GM12878 (cell line): ENCODE measurements at regions not wholly inside any gene's neighbourhood (a gene's known extent, or its start where the extent isn't known, plus 50 kb on each side); places are given as distances from the start of the nearest gene placed in this dataset.

Experiments
- ATAC-seq: fragments of 200-7000 bp; cut with Tn5 transposase; 3 replicates; pipeline ENCODE4 v1.9.1; 2020; ENCODE audit warnings: mild to moderate bottlenecking, moderate library complexity
- BruUV-seq: library from RNA; stranded (reverse); fragments of 400-500 nt; replicated peaks from 2 replicates; lab custom pipeline; 2021; lab: Mats Ljungman, UMichigan
- CTCF ChIA-PET: fragments of 300-600 bp; sonication (Branson Sonifier 250); formaldehyde crosslinking; extraction: SDS; loops from one replicate; lab custom pipeline; 2021; ENCODE audit warnings: inconsistent platforms; lab: Yijun Ruan, JAX
- POLR2A ChIA-PET: fragments of 350-600 bp; formaldehyde crosslinking; extraction: SDS; loops from one replicate; lab custom pipeline; 2021; ENCODE audit warnings: inconsistent platforms; lab: Charles Lee
- RAD21 ChIA-PET: fragments of 300-600 bp; sonication (Branson Sonifier 250); formaldehyde crosslinking; loops from one replicate; lab custom pipeline; 2023; ENCODE audit warnings: antibody characterized with exemption; ENCODE audit not compliant: unreplicated experiment; lab: Charles Lee
- SMC1A ChIA-PET: fragments of 300-600 bp; sonication (Branson Sonifier 250); formaldehyde crosslinking; loops from one replicate; lab custom pipeline; 2023; ENCODE audit not compliant: unreplicated experiment, uncharacterized antibody; lab: Charles Lee
- DNase-seq: peaks from one replicate; pipeline ENCODE4 v3.0.0-alpha.2; 2011; ENCODE audit warnings: low read depth, low spot score
- FAIRE-seq: peaks from 3 replicates; lab custom pipeline; 2011; peaks lifted over from hg19 to GRCh38; lab: Jason Lieb, UNC
- H2AFZ ChIP-seq: 2 replicates; pipeline ENCODE4 v1.6.0; 2011; ENCODE audit warnings: low read depth, low read length, control low read depth; ENCODE audit not compliant: control insufficient read depth
- H3K27ac ChIP-seq: 2 replicates; pipeline ENCODE4 v1.5.1; 2011; ENCODE audit warnings: control low read depth; ENCODE audit not compliant: control insufficient read depth, insufficient read depth
- H3K27me3 ChIP-seq, 2 experiments: replicated peaks in 1 of 2; 2 replicates each; pipeline versions ENCODE4 v1.6.0 to v1.6.1; 2011; ENCODE audit warnings: low read length in 1 of 2; ENCODE audit not compliant: control insufficient read depth in 2 of 2, insufficient read depth in 2 of 2
- H3K36me3 ChIP-seq, 2 experiments: 2 replicates each; pipeline ENCODE4 v1.5.1; 2011; ENCODE audit warnings: low read length in 1 of 2; ENCODE audit not compliant: control insufficient read depth in 2 of 2, insufficient read depth in 2 of 2
- H3K4me1 ChIP-seq: 2 replicates; pipeline ENCODE4 v1.6.1; 2011; ENCODE audit warnings: mild to moderate bottlenecking, low read length, moderate library complexity, mixed read lengths; ENCODE audit not compliant: control insufficient read depth, insufficient read depth
- H3K4me2 ChIP-seq: 2 replicates; pipeline ENCODE4 v1.6.0; 2011; ENCODE audit warnings: control low read depth; ENCODE audit not compliant: control insufficient read depth, insufficient read depth
- H3K4me3 ChIP-seq: fragments of 200-600 bp; sonication (generic); 2 replicates; pipeline ENCODE4 v1.5.1; 2016
- H3K79me2 ChIP-seq: 2 replicates; pipeline ENCODE4 v1.6.0; 2011; ENCODE audit warnings: low read length; ENCODE audit not compliant: control insufficient read depth, insufficient read depth
- H3K9ac ChIP-seq: 2 replicates; pipeline ENCODE4 v1.8.0; 2011; ENCODE audit warnings: low read length, control low read depth, mixed read lengths; ENCODE audit not compliant: control insufficient read depth, insufficient read depth
- H3K9me3 ChIP-seq: replicated peaks from 3 replicates; pipeline ENCODE4 v1.5.1; 2011; ENCODE audit warnings: mild to moderate bottlenecking, low read length; ENCODE audit not compliant: control insufficient read depth, insufficient read depth
- H4K20me1 ChIP-seq: 2 replicates; pipeline ENCODE4 v1.6.0; 2011; ENCODE audit not compliant: control insufficient read depth, insufficient read depth
- ATF7 ChIP-seq: fragments of 450-650 bp; IDR thresholded peaks from 2 replicates; pipeline ENCODE4 v1.6.1; 2016; ENCODE audit warnings: low read depth, mild to moderate bottlenecking
- CEBPZ ChIP-seq: fragments of 150-350 bp; IDR thresholded peaks from 2 replicates; pipeline ENCODE4 v1.6.1; 2016; ENCODE audit warnings: low read depth, low read length
- E2F8 ChIP-seq: fragments of 450-650 bp; IDR thresholded peaks from 2 replicates; pipeline ENCODE4 v1.6.1; 2018; ENCODE audit warnings: mild to moderate bottlenecking, low read depth, moderate library complexity; ENCODE audit not compliant: partially characterized antibody
- ESRRA ChIP-seq: IDR thresholded peaks from 2 replicates; pipeline ENCODE4 v1.6.1; 2012; ENCODE audit warnings: mild to moderate bottlenecking, low read length, improper control_type of control experiment
- GABPA ChIP-seq: IDR thresholded peaks from 2 replicates; pipeline ENCODE4 v1.6.1; 2014; ENCODE audit warnings: antibody characterized with exemption, low read depth, mild to moderate bottlenecking, inconsistent platforms
- PBX3 ChIP-seq: IDR thresholded peaks from 2 replicates; pipeline ENCODE4 v1.6.1; 2011; ENCODE audit warnings: mild to moderate bottlenecking, low read depth, low read length, moderate library complexity; ENCODE audit not compliant: insufficient replicate concordance
- SPI1 ChIP-seq: IDR thresholded peaks from 2 replicates; pipeline ENCODE4 v1.6.1; 2011; ENCODE audit warnings: low read depth, mild to moderate bottlenecking, low read length, moderate library complexity, borderline replicate concordance; ENCODE audit not compliant: insufficient read depth
- SUZ12 ChIP-seq: fragments of 200-600 bp; sonication (generic); IDR thresholded peaks from one replicate; pipeline ENCODE4 v1.6.1; 2018; ENCODE audit warnings: antibody characterized with exemption, mild to moderate bottlenecking; ENCODE audit not compliant: unreplicated experiment
- TCF12 ChIP-seq: IDR thresholded peaks from 2 replicates; pipeline ENCODE4 v1.6.1; 2011; ENCODE audit warnings: low read depth, mild to moderate bottlenecking, low read length
- ZSCAN29 ChIP-seq: fragments of 450-650 bp; IDR thresholded peaks from 2 replicates; pipeline ENCODE4 v1.6.1; 2017; ENCODE audit warnings: mild to moderate bottlenecking, moderate library complexity
- WGBS: methylation state at CpG from one replicate; pipeline ENCODE4 v1.1.6; 2016; ENCODE audit warnings: low lambda C conversion rate; ENCODE audit not compliant: insufficient replicate concordance, insufficient coverage; ENCODE audit errors: missing lambda C conversion rate; 5-methylcytosine and 5-hydroxymethylcytosine counted together
- in situ Hi-C: fragments of 300-500 bp; cut with MboI; formaldehyde crosslinking; loops from 9 replicates; pipeline ENCODE4 v1.14.3; 2018; ENCODE audit warnings: mixed read lengths
- intact Hi-C: fragments of 100-400 bp; cut with micrococcal nuclease; formaldehyde crosslinking; loops from one replicate; pipeline ENCODE4 v1.14.2; 2022; ENCODE audit not compliant: unreplicated experiment
- TF ChIP-seq, protein P1 (sequence below): fragments of 450-650 bp; IDR thresholded peaks from 2 replicates; pipeline ENCODE4 v1.6.1; 2017; ENCODE audit warnings: borderline replicate concordance
- TF ChIP-seq, protein P2 (sequence below): fragments of 450-650 bp; conservative IDR thresholded peaks from 2 replicates; pipeline ENCODE4 v1.6.1; 2017; ENCODE audit warnings: mild to moderate bottlenecking, moderate library complexity

GRCh38 chr13:110000534-110001345 lies 214.4 kb upstream of the IRS2 start:
- SMC1A ChIA-PET, result interaction anchor here (1.4 kb wide), 1 partner anchor 9 kb away, joined by 3 read pairs; no protein-coding TSS in a partner anchor
- in situ Hi-C loops (no loop called here), intact Hi-C loops (no loop called here)
- Histone ChIP-seq H3K4me2 (no peak overlapping the region), H3K79me2 (no peaks in the 10 kb centered on the region), H2AFZ (no peak overlapping the region), H3K9ac (no peak overlapping the region), H3K4me3 (no peak overlapping the region), H4K20me1 (no peaks in the 10 kb centered on the region), H3K27me3 (no peaks in the 10 kb centered on the region), H3K36me3 (no peaks in the 10 kb centered on the region), H3K9me3 (no peaks in the 10 kb centered on the region), H3K27ac (no peak overlapping the region), H3K4me1 (no peaks in the 10 kb centered on the region)
- no peak for ATAC-seq
- 25% methylated on average over 12 of the region's 12 CpGs for WGBS
- DNase-seq, result no peak
- CTCF ChIA-PET, result no interaction called here
- POLR2A ChIA-PET, result no interaction called here
- BruUV-seq, result no TSS peak
- TF ChIP-seq SPI1 (no peak), ZSCAN29 (no peak), CEBPZ (no peak), SUZ12 (no peak), GABPA (no peak), ATF7 (no peak), ESRRA (no peak), PBX3 (no peak), E2F8 (no peak), TCF12 (no peak)
- TF ChIP-seq, protein P1, sequence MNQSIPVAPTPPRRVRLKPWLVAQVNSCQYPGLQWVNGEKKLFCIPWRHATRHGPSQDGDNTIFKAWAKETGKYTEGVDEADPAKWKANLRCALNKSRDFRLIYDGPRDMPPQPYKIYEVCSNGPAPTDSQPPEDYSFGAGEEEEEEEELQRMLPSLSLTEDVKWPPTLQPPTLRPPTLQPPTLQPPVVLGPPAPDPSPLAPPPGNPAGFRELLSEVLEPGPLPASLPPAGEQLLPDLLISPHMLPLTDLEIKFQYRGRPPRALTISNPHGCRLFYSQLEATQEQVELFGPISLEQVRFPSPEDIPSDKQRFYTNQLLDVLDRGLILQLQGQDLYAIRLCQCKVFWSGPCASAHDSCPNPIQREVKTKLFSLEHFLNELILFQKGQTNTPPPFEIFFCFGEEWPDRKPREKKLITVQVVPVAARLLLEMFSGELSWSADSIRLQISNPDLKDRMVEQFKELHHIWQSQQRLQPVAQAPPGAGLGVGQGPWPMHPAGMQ, result no peak
- TF ChIP-seq, protein P2, sequence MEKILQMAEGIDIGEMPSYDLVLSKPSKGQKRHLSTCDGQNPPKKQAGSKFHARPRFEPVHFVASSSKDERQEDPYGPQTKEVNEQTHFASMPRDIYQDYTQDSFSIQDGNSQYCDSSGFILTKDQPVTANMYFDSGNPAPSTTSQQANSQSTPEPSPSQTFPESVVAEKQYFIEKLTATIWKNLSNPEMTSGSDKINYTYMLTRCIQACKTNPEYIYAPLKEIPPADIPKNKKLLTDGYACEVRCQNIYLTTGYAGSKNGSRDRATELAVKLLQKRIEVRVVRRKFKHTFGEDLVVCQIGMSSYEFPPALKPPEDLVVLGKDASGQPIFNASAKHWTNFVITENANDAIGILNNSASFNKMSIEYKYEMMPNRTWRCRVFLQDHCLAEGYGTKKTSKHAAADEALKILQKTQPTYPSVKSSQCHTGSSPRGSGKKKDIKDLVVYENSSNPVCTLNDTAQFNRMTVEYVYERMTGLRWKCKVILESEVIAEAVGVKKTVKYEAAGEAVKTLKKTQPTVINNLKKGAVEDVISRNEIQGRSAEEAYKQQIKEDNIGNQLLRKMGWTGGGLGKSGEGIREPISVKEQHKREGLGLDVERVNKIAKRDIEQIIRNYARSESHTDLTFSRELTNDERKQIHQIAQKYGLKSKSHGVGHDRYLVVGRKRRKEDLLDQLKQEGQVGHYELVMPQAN, result no peak
- RAD21 ChIA-PET, result interaction anchor here (0.9 kb wide), 1 partner anchor 23 kb away, joined by 3 read pairs; no protein-coding TSS in a partner anchor
- FAIRE-seq, result no peak
